Right lobe of liver (tissue), 6 donors: ENCODE measurements at regions not wholly inside any gene's neighbourhood (a gene's known extent, or its start where the extent isn't known, plus 50 kb on each side); places are given as distances from the start of the nearest gene placed in this dataset.
A peak's percentile ranks its signal among the peaks of the same experiment; 100 is the strongest.

Experiments used
- ATAC-seq, 4 donors: fragments of 200-7000 bp; cut with Tn5 transposase; one replicate each; pipeline ENCODE4 v1.9.1; 2020; ENCODE audit warnings: mild to moderate bottlenecking in 4 of 4, moderate library complexity in 4 of 4
- DNase-seq, 3 donors: peaks; one replicate each; pipeline ENCODE4 v3.0.0-alpha.2; 2020
- H3K27ac ChIP-seq, 3 donors: fragments of 200-600 bp; one replicate each; pipeline ENCODE4 v1.8.0; 2022
- H3K27me3 ChIP-seq, 2 donors: fragments of 200-600 bp; one replicate each; pipeline ENCODE4 v1.8.0; 2022
- H3K36me3 ChIP-seq, 4 donors: fragments of 200-600 bp; sonication (generic) in 1 of 4; one replicate each; pipeline versions ENCODE4 v1.5.1 to v1.8.0; 2017 to 2022; ENCODE audit warnings: control low read depth in 1 of 4
- H3K4me1 ChIP-seq, 4 donors: fragments of 200-600 bp; sonication (generic) in 1 of 4; one replicate each; pipeline versions ENCODE4 v1.5.1 to v1.8.0; 2017 to 2022; ENCODE audit warnings: control low read depth in 1 of 4
- H3K4me3 ChIP-seq, 3 donors: fragments of 200-600 bp; one replicate each; pipeline ENCODE4 v1.8.0; 2022
- H3K9me3 ChIP-seq, 4 donors: fragments of 200-600 bp; sonication (generic) in 1 of 4; one replicate each; pipeline versions ENCODE4 v1.5.1 to v1.8.0; 2017 to 2022; ENCODE audit warnings: control low read depth in 1 of 4
- POLR2A ChIP-seq: fragments of 450-650 bp; IDR thresholded peaks from one replicate; pipeline ENCODE4 v1.6.1; 2017; ENCODE audit warnings: antibody characterized with exemption, mild to moderate bottlenecking
- WGBS: methylation state at CpG from one replicate; pipeline ENCODE4 v1.1.6; 2018; ENCODE audit warnings: low coverage, low lambda C conversion rate; ENCODE audit not compliant: insufficient coverage; ENCODE audit errors: missing lambda C conversion rate; 5-methylcytosine and 5-hydroxymethylcytosine counted together
- intact Hi-C, 2 donors: fragments of 100-400 bp; cut with DNase I; formaldehyde crosslinking; loops; one replicate each; pipeline versions ENCODE4 v1.11.2 to v1.14.1; 2022
- TF ChIP-seq, protein P1 (sequence below), 4 donors: fragments of 200-600 bp in 3 of 4; fragments of 450-650 bp in 1 of 4; IDR thresholded peaks; one replicate each; pipeline versions ENCODE4 v1.5.1 to v1.8.0; 2016 to 2022; ENCODE audit warnings: antibody characterized with exemption in 4 of 4, mild to moderate bottlenecking in 2 of 4
- donor health status: DM: no; HTN: yes; CAD: no.
- donor health status: DM: no; HTN: no; CAD: no.
- donor health status: DM: no; HTN: no; CAD: no.
- donor health status: DM: no; HTN: yes; CAD: no.
- donor health status: DM: no; HTN: yes; CAD: no.

GRCh38 chr1:14495381-14495780, 103.1 kb upstream of the KAZN start:
- no peak for TF ChIP-seq POLR2A
- TF ChIP-seq, protein P1, sequence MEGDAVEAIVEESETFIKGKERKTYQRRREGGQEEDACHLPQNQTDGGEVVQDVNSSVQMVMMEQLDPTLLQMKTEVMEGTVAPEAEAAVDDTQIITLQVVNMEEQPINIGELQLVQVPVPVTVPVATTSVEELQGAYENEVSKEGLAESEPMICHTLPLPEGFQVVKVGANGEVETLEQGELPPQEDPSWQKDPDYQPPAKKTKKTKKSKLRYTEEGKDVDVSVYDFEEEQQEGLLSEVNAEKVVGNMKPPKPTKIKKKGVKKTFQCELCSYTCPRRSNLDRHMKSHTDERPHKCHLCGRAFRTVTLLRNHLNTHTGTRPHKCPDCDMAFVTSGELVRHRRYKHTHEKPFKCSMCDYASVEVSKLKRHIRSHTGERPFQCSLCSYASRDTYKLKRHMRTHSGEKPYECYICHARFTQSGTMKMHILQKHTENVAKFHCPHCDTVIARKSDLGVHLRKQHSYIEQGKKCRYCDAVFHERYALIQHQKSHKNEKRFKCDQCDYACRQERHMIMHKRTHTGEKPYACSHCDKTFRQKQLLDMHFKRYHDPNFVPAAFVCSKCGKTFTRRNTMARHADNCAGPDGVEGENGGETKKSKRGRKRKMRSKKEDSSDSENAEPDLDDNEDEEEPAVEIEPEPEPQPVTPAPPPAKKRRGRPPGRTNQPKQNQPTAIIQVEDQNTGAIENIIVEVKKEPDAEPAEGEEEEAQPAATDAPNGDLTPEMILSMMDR (IDR thresholded peaks at IDR 0.05): no peak
- no peak for DNase-seq
- intact Hi-C loops: no loop called here
- no peaks in the 10 kb centered on the region for H3K36me3 ChIP-seq
- 50% methylated on average over 1 of the region's 1 CpG for WGBS
- peaks cover 0 to 21% (median 0%) of the 10 kb centered on the region in 4 donors for H3K4me1 ChIP-seq
- no peaks in the 10 kb centered on the region for H3K27me3 ChIP-seq
- H3K27ac ChIP-seq: no peak overlapping the region
- no peak overlapping the region for H3K4me3 ChIP-seq
- no peak for ATAC-seq
- H3K9me3 ChIP-seq: no peaks in the 10 kb centered on the region

GRCh38 chr1:14495996-14496395, 102.5 kb upstream of the KAZN start:
- no peak for DNase-seq
- no peak overlapping the region for H3K27ac ChIP-seq
- no peak overlapping the region for H3K4me3 ChIP-seq
- no peak for ATAC-seq
- peaks cover 0 to 21% (median 0%) of the 10 kb centered on the region in 4 donors for H3K4me1 ChIP-seq
- no peaks in the 10 kb centered on the region for H3K9me3 ChIP-seq
- no peaks in the 10 kb centered on the region for H3K27me3 ChIP-seq
- WGBS: 47% methylated on average over 3 of the region's 3 CpGs
- intact Hi-C loops: no loop called here
- H3K36me3 ChIP-seq: no peaks in the 10 kb centered on the region
- no peak for TF ChIP-seq POLR2A
- TF ChIP-seq, protein P1 (IDR thresholded peaks at IDR 0.05): no peak

- WGBS: 22% methylated on average over 5 of the region's 6 CpGs
- H3K9me3 ChIP-seq: no peaks in the 10 kb centered on the region
- peaks cover 0 to 8% of the 10 kb centered on the region in 2 donors for H3K27me3 ChIP-seq
- peaks cover 0 to 21% (median 0%) of the 10 kb centered on the region in 4 donors for H3K4me1 ChIP-seq
- DNase-seq: no peak
- intact Hi-C loops: no loop called here
- TF ChIP-seq, protein P1 (IDR thresholded peaks at IDR 0.05): no peak
- no peak for TF ChIP-seq POLR2A
- H3K27ac ChIP-seq: peak overlapping the region in 1 of 3 donors; percentile 58
- H3K4me3 ChIP-seq: no peak overlapping the region
- H3K36me3 ChIP-seq: no peaks in the 10 kb centered on the region
- peak; percentile 77 to 94 (median 88) for ATAC-seq
These were observed 99.6 kb upstream of the KAZN start for GRCh38 chr1:14498839-14499238.

- TF ChIP-seq POLR2A: no peak
- TF ChIP-seq, protein P1 (IDR thresholded peaks at IDR 0.05): no peak
- ATAC-seq: peak in 3 of 4 donors; percentile 14 to 67 (median 19)
- Histone ChIP-seq H3K4me1 (peaks cover 0 to 21% (median 0%) of the 10 kb centered on the region in 4 donors), H3K9me3 (no peaks in the 10 kb centered on the region), H3K27me3 (peaks cover 0 to 8% of the 10 kb centered on the region in 2 donors), H3K36me3 (no peaks in the 10 kb centered on the region), H3K27ac (peak overlapping the region in 1 of 3 donors; percentile 58), H3K4me3 (no peak overlapping the region)
- intact Hi-C loops: no loop called here
- 52% methylated on average over 6 of the region's 9 CpGs for WGBS
- peak in 1 of 3 donors; percentile 76 for DNase-seq
These were observed 99.0 kb upstream of the KAZN start for GRCh38 chr1:14499312-14500040.
